K562 (cell line): ENCODE measurements at regions not wholly inside any gene's neighbourhood (a gene's known extent, or its start where the extent isn't known, plus 50 kb on each side); places are given as distances from the start of the nearest gene placed in this dataset.

Source experiments
- BRD4 ChIP-seq: fragments of 200-600 bp; sonication (generic); IDR thresholded peaks from 2 replicates; pipeline ENCODE4 v1.6.1; 2017; ENCODE audit warnings: inconsistent platforms
- ETV1 ChIP-seq: fragments of 450-650 bp; conservative IDR thresholded peaks from 2 replicates; pipeline ENCODE4 v1.6.1; 2016; ENCODE audit warnings: missing genetic modification characterization, control low read depth, low read depth, missing compliant biosample characterization
- HDAC3 ChIP-seq: fragments of 450-650 bp; IDR thresholded peaks from 2 replicates; pipeline ENCODE4 v1.6.1; 2018; ENCODE audit warnings: borderline replicate concordance, mild to moderate bottlenecking, moderate library complexity; ENCODE audit not compliant: partially characterized antibody
- PURB ChIP-seq: sonication (generic); formaldehyde crosslinking; IDR thresholded peaks from 2 replicates; pipeline ENCODE4 v1.9.0; 2021; ENCODE audit warnings: low read depth, mild to moderate bottlenecking, missing genetic modification reagents
- RBM15 ChIP-seq: fragments of 200-400 bp; formaldehyde crosslinking; IDR thresholded peaks from 2 replicates; pipeline ENCODE4 v1.6.1; 2018; ENCODE audit warnings: mild to moderate bottlenecking, low read length, moderate library complexity; ENCODE audit not compliant: insufficient read depth
- TF ChIP-seq, protein P1 (sequence below): fragments of 250-450 bp; sonication (Bioruptor Pico); IDR thresholded peaks from 2 replicates; pipeline ENCODE4 v1.5.0; 2021; ENCODE audit warnings: mild to moderate bottlenecking, borderline replicate concordance
- TF ChIP-seq, protein P2 (sequence below): fragments of 250-450 bp; sonication (Bioruptor Pico); IDR thresholded peaks from 2 replicates; pipeline ENCODE4 v1.4.0; 2020
- TF ChIP-seq, protein P3 (sequence below): fragments of 200-600 bp; sonication (generic); IDR thresholded peaks from one replicate; pipeline ENCODE4 v1.6.1; 2012; ENCODE audit warnings: mild to moderate bottlenecking, low read depth, low read length, inconsistent platforms

DNA sequence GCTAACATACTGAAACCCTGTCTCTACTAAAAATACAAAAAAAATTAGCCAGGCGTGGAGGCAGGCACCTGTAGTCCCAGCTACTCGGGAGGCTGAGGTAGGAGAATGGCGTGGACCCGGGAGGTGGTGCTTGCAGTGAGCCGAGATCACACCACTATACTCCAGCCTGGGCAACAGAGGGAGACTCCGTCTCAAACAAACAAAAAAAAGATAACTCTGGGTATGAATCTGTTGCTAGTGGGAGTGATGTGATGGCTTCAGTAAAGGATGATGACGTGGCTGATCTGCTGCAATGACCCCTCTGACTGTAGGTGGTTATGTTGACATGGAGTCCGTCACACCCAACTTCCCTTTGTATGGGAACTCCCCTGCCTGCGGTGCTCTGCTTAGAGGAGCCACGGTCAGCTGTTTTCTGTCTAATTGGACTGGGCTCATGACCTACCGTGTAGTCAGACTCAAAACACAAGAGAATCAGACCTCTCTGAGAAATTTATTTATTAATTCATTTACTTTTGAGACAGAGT, 59.1 kb upstream of the MED13L start (continued):
- TF ChIP-seq, protein P1, sequence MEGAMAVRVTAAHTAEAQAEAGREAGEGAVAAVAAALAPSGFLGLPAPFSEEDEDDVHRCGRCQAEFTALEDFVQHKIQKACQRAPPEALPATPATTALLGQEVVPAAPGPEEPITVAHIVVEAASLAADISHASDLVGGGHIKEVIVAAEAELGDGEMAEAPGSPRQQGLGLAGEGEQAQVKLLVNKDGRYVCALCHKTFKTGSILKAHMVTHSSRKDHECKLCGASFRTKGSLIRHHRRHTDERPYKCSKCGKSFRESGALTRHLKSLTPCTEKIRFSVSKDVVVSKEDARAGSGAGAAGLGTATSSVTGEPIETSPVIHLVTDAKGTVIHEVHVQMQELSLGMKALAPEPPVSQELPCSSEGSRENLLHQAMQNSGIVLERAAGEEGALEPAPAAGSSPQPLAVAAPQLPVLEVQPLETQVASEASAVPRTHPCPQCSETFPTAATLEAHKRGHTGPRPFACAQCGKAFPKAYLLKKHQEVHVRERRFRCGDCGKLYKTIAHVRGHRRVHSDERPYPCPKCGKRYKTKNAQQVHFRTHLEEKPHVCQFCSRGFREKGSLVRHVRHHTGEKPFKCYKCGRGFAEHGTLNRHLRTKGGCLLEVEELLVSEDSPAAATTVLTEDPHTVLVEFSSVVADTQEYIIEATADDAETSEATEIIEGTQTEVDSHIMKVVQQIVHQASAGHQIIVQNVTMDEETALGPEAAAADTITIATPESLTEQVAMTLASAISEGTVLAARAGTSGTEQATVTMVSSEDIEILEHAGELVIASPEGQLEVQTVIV = no peak
- TF ChIP-seq RBM15 (no peak), ETV1 (tag) (no peak), PURB (CRISPR knock-in tag) (no peak), BRD4 (no peak), HDAC3 (no peak)
- TF ChIP-seq, protein P2, sequence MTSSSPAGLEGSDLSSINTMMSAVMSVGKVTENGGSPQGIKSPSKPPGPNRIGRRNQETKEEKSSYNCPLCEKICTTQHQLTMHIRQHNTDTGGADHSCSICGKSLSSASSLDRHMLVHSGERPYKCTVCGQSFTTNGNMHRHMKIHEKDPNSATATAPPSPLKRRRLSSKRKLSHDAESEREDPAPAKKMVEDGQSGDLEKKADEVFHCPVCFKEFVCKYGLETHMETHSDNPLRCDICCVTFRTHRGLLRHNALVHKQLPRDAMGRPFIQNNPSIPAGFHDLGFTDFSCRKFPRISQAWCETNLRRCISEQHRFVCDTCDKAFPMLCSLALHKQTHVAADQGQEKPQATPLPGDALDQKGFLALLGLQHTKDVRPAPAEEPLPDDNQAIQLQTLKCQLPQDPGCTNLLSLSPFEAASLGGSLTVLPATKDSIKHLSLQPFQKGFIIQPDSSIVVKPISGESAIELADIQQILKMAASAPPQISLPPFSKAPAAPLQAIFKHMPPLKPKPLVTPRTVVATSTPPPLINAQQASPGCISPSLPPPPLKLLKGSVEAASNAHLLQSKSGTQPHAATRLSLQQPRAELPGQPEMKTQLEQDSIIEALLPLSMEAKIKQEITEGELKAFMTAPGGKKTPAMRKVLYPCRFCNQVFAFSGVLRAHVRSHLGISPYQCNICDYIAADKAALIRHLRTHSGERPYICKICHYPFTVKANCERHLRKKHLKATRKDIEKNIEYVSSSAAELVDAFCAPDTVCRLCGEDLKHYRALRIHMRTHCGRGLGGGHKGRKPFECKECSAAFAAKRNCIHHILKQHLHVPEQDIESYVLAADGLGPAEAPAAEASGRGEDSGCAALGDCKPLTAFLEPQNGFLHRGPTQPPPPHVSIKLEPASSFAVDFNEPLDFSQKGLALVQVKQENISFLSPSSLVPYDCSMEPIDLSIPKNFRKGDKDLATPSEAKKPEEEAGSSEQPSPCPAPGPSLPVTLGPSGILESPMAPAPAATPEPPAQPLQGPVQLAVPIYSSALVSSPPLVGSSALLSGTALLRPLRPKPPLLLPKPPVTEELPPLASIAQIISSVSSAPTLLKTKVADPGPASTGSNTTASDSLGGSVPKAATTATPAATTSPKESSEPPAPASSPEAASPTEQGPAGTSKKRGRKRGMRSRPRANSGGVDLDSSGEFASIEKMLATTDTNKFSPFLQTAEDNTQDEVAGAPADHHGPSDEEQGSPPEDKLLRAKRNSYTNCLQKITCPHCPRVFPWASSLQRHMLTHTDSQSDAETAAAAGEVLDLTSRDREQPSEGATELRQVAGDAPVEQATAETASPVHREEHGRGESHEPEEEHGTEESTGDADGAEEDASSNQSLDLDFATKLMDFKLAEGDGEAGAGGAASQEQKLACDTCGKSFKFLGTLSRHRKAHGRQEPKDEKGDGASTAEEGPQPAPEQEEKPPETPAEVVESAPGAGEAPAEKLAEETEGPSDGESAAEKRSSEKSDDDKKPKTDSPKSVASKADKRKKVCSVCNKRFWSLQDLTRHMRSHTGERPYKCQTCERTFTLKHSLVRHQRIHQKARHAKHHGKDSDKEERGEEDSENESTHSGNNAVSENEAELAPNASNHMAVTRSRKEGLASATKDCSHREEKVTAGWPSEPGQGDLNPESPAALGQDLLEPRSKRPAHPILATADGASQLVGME = no peak
- TF ChIP-seq, protein P3, sequence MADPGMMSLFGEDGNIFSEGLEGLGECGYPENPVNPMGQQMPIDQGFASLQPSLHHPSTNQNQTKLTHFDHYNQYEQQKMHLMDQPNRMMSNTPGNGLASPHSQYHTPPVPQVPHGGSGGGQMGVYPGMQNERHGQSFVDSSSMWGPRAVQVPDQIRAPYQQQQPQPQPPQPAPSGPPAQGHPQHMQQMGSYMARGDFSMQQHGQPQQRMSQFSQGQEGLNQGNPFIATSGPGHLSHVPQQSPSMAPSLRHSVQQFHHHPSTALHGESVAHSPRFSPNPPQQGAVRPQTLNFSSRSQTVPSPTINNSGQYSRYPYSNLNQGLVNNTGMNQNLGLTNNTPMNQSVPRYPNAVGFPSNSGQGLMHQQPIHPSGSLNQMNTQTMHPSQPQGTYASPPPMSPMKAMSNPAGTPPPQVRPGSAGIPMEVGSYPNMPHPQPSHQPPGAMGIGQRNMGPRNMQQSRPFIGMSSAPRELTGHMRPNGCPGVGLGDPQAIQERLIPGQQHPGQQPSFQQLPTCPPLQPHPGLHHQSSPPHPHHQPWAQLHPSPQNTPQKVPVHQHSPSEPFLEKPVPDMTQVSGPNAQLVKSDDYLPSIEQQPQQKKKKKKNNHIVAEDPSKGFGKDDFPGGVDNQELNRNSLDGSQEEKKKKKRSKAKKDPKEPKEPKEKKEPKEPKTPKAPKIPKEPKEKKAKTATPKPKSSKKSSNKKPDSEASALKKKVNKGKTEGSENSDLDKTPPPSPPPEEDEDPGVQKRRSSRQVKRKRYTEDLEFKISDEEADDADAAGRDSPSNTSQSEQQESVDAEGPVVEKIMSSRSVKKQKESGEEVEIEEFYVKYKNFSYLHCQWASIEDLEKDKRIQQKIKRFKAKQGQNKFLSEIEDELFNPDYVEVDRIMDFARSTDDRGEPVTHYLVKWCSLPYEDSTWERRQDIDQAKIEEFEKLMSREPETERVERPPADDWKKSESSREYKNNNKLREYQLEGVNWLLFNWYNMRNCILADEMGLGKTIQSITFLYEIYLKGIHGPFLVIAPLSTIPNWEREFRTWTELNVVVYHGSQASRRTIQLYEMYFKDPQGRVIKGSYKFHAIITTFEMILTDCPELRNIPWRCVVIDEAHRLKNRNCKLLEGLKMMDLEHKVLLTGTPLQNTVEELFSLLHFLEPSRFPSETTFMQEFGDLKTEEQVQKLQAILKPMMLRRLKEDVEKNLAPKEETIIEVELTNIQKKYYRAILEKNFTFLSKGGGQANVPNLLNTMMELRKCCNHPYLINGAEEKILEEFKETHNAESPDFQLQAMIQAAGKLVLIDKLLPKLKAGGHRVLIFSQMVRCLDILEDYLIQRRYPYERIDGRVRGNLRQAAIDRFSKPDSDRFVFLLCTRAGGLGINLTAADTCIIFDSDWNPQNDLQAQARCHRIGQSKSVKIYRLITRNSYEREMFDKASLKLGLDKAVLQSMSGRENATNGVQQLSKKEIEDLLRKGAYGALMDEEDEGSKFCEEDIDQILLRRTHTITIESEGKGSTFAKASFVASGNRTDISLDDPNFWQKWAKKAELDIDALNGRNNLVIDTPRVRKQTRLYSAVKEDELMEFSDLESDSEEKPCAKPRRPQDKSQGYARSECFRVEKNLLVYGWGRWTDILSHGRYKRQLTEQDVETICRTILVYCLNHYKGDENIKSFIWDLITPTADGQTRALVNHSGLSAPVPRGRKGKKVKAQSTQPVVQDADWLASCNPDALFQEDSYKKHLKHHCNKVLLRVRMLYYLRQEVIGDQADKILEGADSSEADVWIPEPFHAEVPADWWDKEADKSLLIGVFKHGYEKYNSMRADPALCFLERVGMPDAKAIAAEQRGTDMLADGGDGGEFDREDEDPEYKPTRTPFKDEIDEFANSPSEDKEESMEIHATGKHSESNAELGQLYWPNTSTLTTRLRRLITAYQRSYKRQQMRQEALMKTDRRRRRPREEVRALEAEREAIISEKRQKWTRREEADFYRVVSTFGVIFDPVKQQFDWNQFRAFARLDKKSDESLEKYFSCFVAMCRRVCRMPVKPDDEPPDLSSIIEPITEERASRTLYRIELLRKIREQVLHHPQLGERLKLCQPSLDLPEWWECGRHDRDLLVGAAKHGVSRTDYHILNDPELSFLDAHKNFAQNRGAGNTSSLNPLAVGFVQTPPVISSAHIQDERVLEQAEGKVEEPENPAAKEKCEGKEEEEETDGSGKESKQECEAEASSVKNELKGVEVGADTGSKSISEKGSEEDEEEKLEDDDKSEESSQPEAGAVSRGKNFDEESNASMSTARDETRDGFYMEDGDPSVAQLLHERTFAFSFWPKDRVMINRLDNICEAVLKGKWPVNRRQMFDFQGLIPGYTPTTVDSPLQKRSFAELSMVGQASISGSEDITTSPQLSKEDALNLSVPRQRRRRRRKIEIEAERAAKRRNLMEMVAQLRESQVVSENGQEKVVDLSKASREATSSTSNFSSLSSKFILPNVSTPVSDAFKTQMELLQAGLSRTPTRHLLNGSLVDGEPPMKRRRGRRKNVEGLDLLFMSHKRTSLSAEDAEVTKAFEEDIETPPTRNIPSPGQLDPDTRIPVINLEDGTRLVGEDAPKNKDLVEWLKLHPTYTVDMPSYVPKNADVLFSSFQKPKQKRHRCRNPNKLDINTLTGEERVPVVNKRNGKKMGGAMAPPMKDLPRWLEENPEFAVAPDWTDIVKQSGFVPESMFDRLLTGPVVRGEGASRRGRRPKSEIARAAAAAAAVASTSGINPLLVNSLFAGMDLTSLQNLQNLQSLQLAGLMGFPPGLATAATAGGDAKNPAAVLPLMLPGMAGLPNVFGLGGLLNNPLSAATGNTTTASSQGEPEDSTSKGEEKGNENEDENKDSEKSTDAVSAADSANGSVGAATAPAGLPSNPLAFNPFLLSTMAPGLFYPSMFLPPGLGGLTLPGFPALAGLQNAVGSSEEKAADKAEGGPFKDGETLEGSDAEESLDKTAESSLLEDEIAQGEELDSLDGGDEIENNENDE = no peak
